Spinal cord (tissue), 9 donors: ENCODE measurements at regions not wholly inside any gene's neighbourhood (a gene's known extent, or its start where the extent isn't known, plus 50 kb on each side); places are given as distances from the start of the nearest gene placed in this dataset.

ENCODE experiments used
- DNase-seq, 6 donors: peaks; one replicate each; pipeline versions ENCODE4 v3.0.0 to v3.0.0-alpha.2; 2013 to 2015; ENCODE audit warnings: low spot score in 6 of 6, low read depth in 4 of 6
- H3K27ac ChIP-seq: one replicate; pipeline ENCODE4 v1.5.1; 2013; ENCODE audit warnings: low read depth, low read length, control low read depth
- H3K27me3 ChIP-seq: one replicate; pipeline ENCODE4 v1.6.1; 2013; ENCODE audit warnings: low read length; ENCODE audit not compliant: control insufficient read depth, insufficient read depth
- H3K36me3 ChIP-seq: one replicate; pipeline ENCODE4 v1.6.1; 2013; ENCODE audit warnings: low read length; ENCODE audit not compliant: control insufficient read depth, insufficient read depth
- H3K4me1 ChIP-seq: one replicate; pipeline ENCODE4 v1.6.1; 2013; ENCODE audit warnings: low read length; ENCODE audit not compliant: control insufficient read depth, insufficient read depth
- H3K4me3 ChIP-seq: one replicate; pipeline ENCODE4 v1.5.1; 2013; ENCODE audit warnings: low read depth, low read length, control low read depth
- H3K9me3 ChIP-seq: one replicate; pipeline ENCODE4 v1.6.1; 2013; ENCODE audit warnings: low read length; ENCODE audit not compliant: control insufficient read depth, insufficient read depth
- WGBS: methylation state at CpG from one replicate; pipeline ENCODE4 v1.1.5; 2013; ENCODE audit warnings: missing lambda C conversion rate; ENCODE audit not compliant: insufficient coverage; 5-methylcytosine and 5-hydroxymethylcytosine counted together
- donor health status: healthy.

GRCh38 chr1:63122079-63122478 lies 200.3 kb upstream of the FOXD3 start:
- 56% methylated on average over 6 of the region's 9 CpGs for WGBS

GRCh38 chr1:63124666-63125191 lies 197.6 kb upstream of the FOXD3 start:
- peak overlapping the region; percentile 65 for H3K27ac ChIP-seq

More at GRCh38 chr1:63122079-63122478, 200.3 kb upstream of the FOXD3 start:
- Histone ChIP-seq H3K9me3 (no peaks in the 10 kb centered on the region), H3K36me3 (no peaks in the 10 kb centered on the region), H3K4me3 (no peak overlapping the region), H3K4me1 (no peaks in the 10 kb centered on the region), H3K27me3 (peaks cover 2% of the 10 kb centered on the region), H3K27ac (no peak overlapping the region)
- peak in 2 of 6 donors; percentile 40 to 53 for DNase-seq

GRCh38 chr1:63126104-63126503 lies 196.3 kb upstream of the FOXD3 start:
- peak in 1 of 6 donors; percentile 30 for DNase-seq
- 43% methylated on average over 1 of the region's 3 CpGs for WGBS
- H3K4me1 ChIP-seq = no peaks in the 10 kb centered on the region
- no peak overlapping the region for H3K4me3 ChIP-seq
- H3K9me3 ChIP-seq = no peaks in the 10 kb centered on the region
- peaks cover 10% of the 10 kb centered on the region for H3K27me3 ChIP-seq
- H3K27ac ChIP-seq = no peak overlapping the region
- H3K36me3 ChIP-seq = no peaks in the 10 kb centered on the region

More at GRCh38 chr1:63124666-63125191, 197.6 kb upstream of the FOXD3 start:
- Histone ChIP-seq H3K4me1 (no peaks in the 10 kb centered on the region), H3K4me3 (no peak overlapping the region), H3K9me3 (no peaks in the 10 kb centered on the region), H3K27me3 (peaks cover 8% of the 10 kb centered on the region), H3K36me3 (no peaks in the 10 kb centered on the region)
- DNase-seq = peak in 2 of 6 donors; percentile 23 to 63
- no CpG with 5 or more reads among the region's 3 CpGs for WGBS

GRCh38 chr1:63127376-63127775 lies 195.0 kb upstream of the FOXD3 start:
- no peak overlapping the region for H3K4me3 ChIP-seq
- WGBS = 81% methylated on average over 4 of the region's 5 CpGs
- no peak for DNase-seq
- H3K36me3 ChIP-seq = no peaks in the 10 kb centered on the region
- H3K27me3 ChIP-seq = peaks cover 13% of the 10 kb centered on the region
- no peak overlapping the region for H3K27ac ChIP-seq
- H3K4me1 ChIP-seq = no peaks in the 10 kb centered on the region
- H3K9me3 ChIP-seq = no peaks in the 10 kb centered on the region

GRCh38 chr1:63128556-63128955 lies 193.8 kb upstream of the FOXD3 start:
- Histone ChIP-seq H3K9me3 (no peaks in the 10 kb centered on the region), H3K4me3 (no peak overlapping the region), H3K27me3 (peaks cover 17% of the 10 kb centered on the region), H3K4me1 (no peaks in the 10 kb centered on the region), H3K36me3 (no peaks in the 10 kb centered on the region), H3K27ac (no peak overlapping the region)
- 39% methylated on average over 2 of the region's 4 CpGs for WGBS
- DNase-seq = no peak

GRCh38 chr1:63129184-63129583 lies 193.2 kb upstream of the FOXD3 start:
- peaks cover 17% of the 10 kb centered on the region for H3K27me3 ChIP-seq
- no peaks in the 10 kb centered on the region for H3K9me3 ChIP-seq
- H3K36me3 ChIP-seq = no peaks in the 10 kb centered on the region
- H3K4me1 ChIP-seq = no peaks in the 10 kb centered on the region
- no peak overlapping the region for H3K27ac ChIP-seq
- DNase-seq = no peak
- no peak overlapping the region for H3K4me3 ChIP-seq
- WGBS = no CpG with 5 or more reads among the region's 1 CpG

- H3K9me3 ChIP-seq = no peaks in the 10 kb centered on the region
- H3K27me3 ChIP-seq = peaks cover 17% of the 10 kb centered on the region
- no peak for DNase-seq
- no CpG with 5 or more reads among the region's 2 CpGs for WGBS
- H3K4me3 ChIP-seq = no peak overlapping the region
- no peak overlapping the region for H3K27ac ChIP-seq
- H3K36me3 ChIP-seq = no peaks in the 10 kb centered on the region
- no peaks in the 10 kb centered on the region for H3K4me1 ChIP-seq
Observed at GRCh38 chr1:63129855-63130254, 192.5 kb upstream of the FOXD3 start.

- H3K4me3 ChIP-seq = no peak overlapping the region
- no CpG with 5 or more reads among the region's 6 CpGs for WGBS
- peaks cover 16% of the 10 kb centered on the region for H3K27me3 ChIP-seq
- H3K27ac ChIP-seq = peak overlapping the region; percentile 50
- peak in 1 of 6 donors; percentile 21 for DNase-seq
- H3K36me3 ChIP-seq = no peaks in the 10 kb centered on the region
- no peaks in the 10 kb centered on the region for H3K9me3 ChIP-seq
- H3K4me1 ChIP-seq = no peaks in the 10 kb centered on the region
Observed at GRCh38 chr1:63134501-63135173, 187.7 kb upstream of the FOXD3 start.

GRCh38 chr1:63135174-63135512 lies 187.2 kb upstream of the FOXD3 start:
- Histone ChIP-seq H3K27ac (peak overlapping the region; percentile 50), H3K4me1 (no peaks in the 10 kb centered on the region), H3K27me3 (peaks cover 14% of the 10 kb centered on the region), H3K4me3 (no peak overlapping the region), H3K36me3 (no peaks in the 10 kb centered on the region), H3K9me3 (no peaks in the 10 kb centered on the region)
- peak in 2 of 6 donors; percentile 36 to 51 for DNase-seq
- WGBS = no CpG with 5 or more reads among the region's 2 CpGs

GRCh38 chr1:63135801-63136200 lies 186.6 kb upstream of the FOXD3 start:
- H3K9me3 ChIP-seq = no peaks in the 10 kb centered on the region
- H3K27ac ChIP-seq = no peak overlapping the region
- H3K36me3 ChIP-seq = no peaks in the 10 kb centered on the region
- no peak for DNase-seq
- H3K4me3 ChIP-seq = no peak overlapping the region
- H3K4me1 ChIP-seq = no peaks in the 10 kb centered on the region
- peaks cover 14% of the 10 kb centered on the region for H3K27me3 ChIP-seq
- WGBS = no CpG with 5 or more reads among the region's 1 CpG
